Urinary bladder (tissue), 3 donors: ENCODE measurements at regions not wholly inside any gene's neighbourhood (a gene's known extent, or its start where the extent isn't known, plus 50 kb on each side); places are given as distances from the start of the nearest gene placed in this dataset.

Experiments
- DNase-seq: peaks from one replicate; pipeline ENCODE4 v3.0.0-alpha.2; 2015; ENCODE audit errors: extremely low spot score
- H3K27ac ChIP-seq: one replicate; pipeline ENCODE4 v1.5.1; 2013; ENCODE audit warnings: low read depth, mild to moderate bottlenecking, moderate library complexity
- H3K36me3 ChIP-seq: one replicate; pipeline ENCODE4 v1.6.1; 2013; ENCODE audit warnings: mild to moderate bottlenecking, moderate library complexity; ENCODE audit not compliant: insufficient read depth
- H3K4me1 ChIP-seq: one replicate; pipeline ENCODE4 v1.6.1; 2013; ENCODE audit warnings: mild to moderate bottlenecking, moderate library complexity; ENCODE audit not compliant: insufficient read depth
- H3K4me3 ChIP-seq: one replicate; pipeline ENCODE4 v1.5.1; 2013; ENCODE audit warnings: low read depth, low read length
- WGBS: extraction: QIAGEN DNeasy Blood & Tissue Kit; methylation state at CpG from one replicate; pipeline ENCODE4 v1.1.7; 2013; 5-methylcytosine and 5-hydroxymethylcytosine counted together
- donor health status: healthy with polysubstance abuse.
- donor health status: healthy.

DNA sequence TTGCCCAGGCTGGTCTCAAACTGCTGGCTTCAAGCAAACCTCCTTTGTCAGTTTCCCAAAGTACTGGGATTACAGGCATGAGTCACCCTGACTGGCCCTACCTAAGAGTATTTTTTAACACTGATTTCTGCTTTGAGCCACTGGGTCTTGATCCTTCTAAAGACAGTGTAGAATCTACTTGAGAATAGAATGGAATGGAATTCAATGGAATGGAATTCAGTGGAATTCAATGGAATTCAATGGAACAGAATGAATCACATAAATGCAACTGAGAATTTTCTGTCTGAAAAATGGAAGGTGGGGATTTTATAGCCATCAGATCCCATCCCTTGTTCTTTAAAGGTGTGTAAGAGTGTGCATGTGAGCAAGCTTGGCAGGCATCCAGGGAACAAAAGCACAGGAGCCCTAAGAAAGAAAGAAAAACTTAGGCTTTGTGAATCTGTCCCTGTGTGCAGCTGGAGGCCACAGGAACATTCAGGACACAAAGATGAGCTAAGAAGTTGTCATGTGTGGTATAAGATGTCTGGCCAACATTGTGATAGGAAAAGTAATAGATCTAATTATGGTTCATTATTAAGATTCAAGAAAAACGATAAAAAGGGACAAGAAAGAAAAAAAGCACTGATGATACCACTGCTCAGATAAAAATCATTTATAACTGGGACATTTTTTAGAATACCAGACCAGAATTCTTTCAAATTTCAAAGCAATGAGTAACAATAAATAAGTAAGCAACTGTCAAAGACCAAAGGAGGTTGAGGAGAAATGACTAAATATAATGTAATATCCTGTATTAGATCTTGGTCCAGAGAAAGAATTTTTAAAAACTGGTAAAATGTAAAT is 681.0 kb upstream of the GJE1 start:
- H3K27ac ChIP-seq = no peak overlapping the region
- H3K36me3 ChIP-seq = no peaks in the 10 kb centered on the region
- H3K4me1 ChIP-seq = no peaks in the 10 kb centered on the region
- H3K4me3 ChIP-seq = no peak overlapping the region
- 73% methylated on average over 1 of the region's 1 CpG for WGBS
- DNase-seq = no peak

DNA sequence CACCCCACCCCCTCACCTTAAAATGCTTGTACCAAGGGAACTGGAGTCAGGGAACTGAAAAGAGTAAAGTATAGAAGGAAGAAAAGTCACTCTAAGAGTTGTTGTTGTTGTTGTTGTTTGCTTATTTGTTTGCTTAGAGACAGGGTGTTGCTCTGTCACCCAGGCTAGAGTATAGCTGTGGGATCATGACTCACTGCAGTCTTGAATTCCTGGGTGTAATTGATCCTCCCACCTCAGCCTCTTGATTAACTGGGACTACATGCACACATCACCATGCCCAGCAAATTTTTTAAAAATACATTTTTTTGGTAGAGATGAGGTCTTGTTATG is 681.6 kb upstream of the GJE1 start:
- Histone ChIP-seq H3K36me3 (no peaks in the 10 kb centered on the region), H3K27ac (no peak overlapping the region), H3K4me3 (no peak overlapping the region), H3K4me1 (no peaks in the 10 kb centered on the region)
- DNase-seq = no peak

DNA sequence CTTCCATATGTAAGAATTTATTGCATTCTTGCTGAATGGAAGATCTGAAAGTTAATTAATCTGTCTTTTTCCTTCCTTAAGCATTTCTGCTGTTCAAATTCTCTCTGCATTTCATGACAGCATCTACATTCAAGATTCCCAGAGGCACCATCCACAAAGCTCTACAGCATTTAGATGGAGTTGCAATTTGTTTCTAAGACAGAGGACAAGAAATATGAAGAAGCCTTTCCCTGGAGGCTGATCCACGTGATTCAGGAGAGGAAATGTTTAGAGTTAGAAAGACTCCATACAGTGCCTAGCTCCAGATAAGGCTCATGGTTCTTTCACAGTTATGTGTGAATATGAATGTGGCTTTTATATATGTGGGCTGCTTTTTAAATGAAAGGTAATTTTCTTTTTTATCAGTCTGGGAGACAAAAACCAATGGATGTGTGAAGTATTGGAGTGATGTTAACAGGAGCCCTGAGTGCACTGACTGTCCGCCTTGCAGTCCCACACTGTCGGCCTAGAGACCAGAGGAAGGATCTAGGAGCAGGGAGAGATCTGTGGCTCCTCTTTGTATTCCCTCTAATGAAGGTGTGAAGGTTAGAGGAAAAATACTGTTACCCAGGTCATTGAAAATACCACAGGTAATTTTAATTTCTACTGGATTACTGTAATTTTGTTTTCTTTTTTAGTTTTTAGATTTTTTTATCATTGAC is 686.6 kb upstream of the GJE1 start:
- H3K4me3 ChIP-seq = no peak overlapping the region
- WGBS = 76% methylated on average over 3 of the region's 3 CpGs
- no peaks in the 10 kb centered on the region for H3K4me1 ChIP-seq
- DNase-seq = no peak
- no peak overlapping the region for H3K27ac ChIP-seq
- H3K36me3 ChIP-seq = no peaks in the 10 kb centered on the region

DNA sequence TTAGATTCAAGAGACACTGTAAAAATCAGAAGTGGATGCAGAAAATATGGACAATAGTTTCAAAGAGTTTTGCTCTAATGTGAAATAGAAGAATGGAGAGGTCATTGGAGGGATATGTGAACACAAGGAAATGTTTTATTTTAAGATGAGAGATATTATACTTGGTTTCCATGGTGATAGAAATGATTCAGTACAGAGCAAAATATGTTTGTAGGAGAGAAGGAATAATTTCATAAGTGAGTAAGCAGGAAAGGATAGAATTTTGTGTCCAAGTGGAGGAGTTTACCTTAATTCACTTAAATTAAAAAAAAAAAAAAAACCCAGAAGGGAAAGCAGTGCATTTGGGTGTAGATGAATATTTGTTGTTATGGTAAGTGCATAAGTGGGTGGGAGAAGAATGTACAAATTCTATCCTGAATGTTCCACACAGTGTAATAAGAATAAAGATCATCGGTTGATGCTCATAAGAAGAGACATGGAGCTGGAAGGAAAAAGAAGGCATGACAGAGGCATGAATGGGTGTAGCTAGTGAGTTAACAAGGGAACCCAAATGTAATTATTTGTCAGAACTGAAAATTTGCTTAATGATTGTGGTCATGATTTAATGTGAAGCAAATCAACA is 688.9 kb upstream of the GJE1 start:
- DNase-seq = no peak
- WGBS = 98% methylated on average over 1 of the region's 1 CpG

DNA sequence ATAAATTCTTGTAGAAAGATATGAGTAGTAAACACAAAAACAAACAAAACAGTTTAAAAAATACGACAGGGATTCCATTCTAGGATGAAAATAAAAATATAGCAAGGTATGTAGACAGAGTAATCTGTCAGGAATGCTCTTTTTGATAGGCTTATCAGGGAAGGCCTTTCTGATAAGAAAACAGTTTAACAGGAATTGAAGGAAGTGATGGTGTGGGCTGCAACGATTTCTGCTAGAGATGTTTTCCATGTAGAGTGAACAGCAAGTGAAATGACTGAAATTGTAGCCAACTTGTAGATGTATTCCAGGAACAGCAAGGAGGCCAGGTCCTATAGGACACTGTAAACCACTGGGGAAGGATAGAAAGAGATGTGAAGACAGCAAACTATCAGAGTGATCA is 689.7 kb upstream of the GJE1 start:
- DNase-seq = no peak
- H3K27ac ChIP-seq = no peak overlapping the region
- H3K4me1 ChIP-seq = no peaks in the 10 kb centered on the region
- no peak overlapping the region for H3K4me3 ChIP-seq
- H3K36me3 ChIP-seq = no peaks in the 10 kb centered on the region
- 44% methylated on average over 2 of the region's 2 CpGs for WGBS

More for the DNA sequence above, 688.9 kb upstream of the GJE1 start:
- Histone ChIP-seq H3K4me3 (no peak overlapping the region), H3K36me3 (no peaks in the 10 kb centered on the region), H3K4me1 (no peaks in the 10 kb centered on the region), H3K27ac (no peak overlapping the region)

DNA sequence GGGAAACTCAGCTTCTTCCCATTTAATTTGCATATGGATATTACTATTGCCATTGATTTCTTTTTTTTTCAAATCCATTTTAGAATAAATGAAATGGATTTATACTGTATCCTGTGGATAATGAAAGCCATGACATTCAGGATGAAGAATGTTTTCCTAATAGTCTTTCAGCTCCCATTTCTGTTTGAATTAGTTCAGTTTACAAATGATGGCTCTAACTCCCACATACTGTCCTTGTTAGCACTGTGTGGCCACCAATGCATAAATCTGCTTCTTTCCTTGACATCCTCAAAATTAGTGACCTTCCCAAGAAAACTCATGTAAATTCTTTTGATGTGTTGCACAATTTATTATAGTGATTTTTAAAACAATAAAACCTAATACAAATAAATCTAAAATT is 693.2 kb upstream of the GJE1 start:
- no peaks in the 10 kb centered on the region for H3K36me3 ChIP-seq
- no peak overlapping the region for H3K27ac ChIP-seq
- H3K4me3 ChIP-seq = no peak overlapping the region
- no peak for DNase-seq
- no peaks in the 10 kb centered on the region for H3K4me1 ChIP-seq

DNA sequence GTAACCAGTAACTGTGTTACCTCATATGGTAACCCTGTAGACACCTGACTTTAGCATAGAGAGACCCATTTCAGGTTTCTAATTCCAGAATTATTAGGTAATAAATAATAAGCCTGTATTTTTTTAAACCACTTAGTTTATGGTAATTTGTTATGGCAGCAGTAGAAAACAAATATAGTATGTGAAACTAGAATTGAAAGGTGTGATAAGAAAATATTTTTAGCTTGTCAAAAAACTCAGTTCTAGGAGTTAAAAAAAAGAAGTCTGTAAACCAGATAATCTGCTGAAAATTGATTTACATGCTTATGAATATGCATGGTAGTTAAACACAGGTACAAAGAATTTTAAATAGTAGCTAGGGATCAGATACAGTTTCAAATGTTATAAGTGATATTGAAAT is 695.0 kb upstream of the GJE1 start:
- no peak for DNase-seq
- H3K27ac ChIP-seq = no peak overlapping the region
- H3K4me3 ChIP-seq = no peak overlapping the region
- H3K36me3 ChIP-seq = no peaks in the 10 kb centered on the region
- no peaks in the 10 kb centered on the region for H3K4me1 ChIP-seq

DNA sequence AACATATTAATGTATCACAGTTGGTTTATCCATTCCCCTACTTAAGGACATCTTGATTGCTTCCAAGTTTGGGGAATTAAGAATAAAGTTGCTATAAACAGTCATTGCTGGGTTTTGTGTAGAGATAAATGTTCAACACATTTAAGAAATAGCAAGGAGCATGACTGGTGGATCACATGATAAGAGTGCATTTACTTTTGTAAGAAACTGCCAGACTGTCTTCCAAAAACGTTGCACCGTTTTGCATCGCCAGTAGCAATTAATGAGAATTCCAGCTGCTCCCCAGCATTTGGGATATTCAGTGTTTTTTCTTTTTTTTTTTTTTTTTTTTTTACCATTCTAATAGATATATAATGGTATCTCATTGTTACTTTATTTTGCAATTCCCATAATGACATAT is 695.7 kb upstream of the GJE1 start:
- no peaks in the 10 kb centered on the region for H3K36me3 ChIP-seq
- DNase-seq = no peak
- H3K27ac ChIP-seq = no peak overlapping the region
- no peak overlapping the region for H3K4me3 ChIP-seq
- 86% methylated on average over 3 of the region's 3 CpGs for WGBS
- H3K4me1 ChIP-seq = no peaks in the 10 kb centered on the region

DNA sequence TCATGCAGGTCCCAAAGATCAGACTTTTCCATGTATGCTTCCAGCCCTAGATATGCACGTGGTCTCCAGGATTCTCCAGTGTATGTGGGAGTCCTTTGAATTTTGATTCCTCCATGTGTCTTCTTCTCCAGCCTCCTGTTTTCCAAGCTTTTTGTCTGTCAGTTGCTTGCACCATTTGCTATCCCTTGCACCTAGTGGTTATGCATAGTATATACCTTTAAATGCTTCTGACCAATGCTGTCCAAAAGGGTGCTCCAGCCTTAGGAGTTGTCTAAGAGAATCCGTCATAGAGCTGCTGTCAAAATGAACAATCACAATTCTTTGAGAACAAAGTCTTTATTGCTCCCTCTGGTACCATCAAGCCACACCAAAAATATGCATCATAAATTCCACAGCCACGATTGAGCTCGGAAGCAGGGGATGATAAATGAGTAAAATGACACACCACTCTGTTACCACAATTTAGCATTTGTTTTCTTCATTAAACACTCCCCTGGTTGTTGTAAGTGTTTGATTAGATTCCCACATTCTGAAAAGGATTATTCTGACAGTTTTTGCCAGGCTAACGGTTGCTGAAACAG is 706.2 kb upstream of the GJE1 start:
- DNase-seq = no peak
- H3K36me3 ChIP-seq = no peaks in the 10 kb centered on the region
- WGBS = 77% methylated on average over 5 of the region's 5 CpGs

DNA sequence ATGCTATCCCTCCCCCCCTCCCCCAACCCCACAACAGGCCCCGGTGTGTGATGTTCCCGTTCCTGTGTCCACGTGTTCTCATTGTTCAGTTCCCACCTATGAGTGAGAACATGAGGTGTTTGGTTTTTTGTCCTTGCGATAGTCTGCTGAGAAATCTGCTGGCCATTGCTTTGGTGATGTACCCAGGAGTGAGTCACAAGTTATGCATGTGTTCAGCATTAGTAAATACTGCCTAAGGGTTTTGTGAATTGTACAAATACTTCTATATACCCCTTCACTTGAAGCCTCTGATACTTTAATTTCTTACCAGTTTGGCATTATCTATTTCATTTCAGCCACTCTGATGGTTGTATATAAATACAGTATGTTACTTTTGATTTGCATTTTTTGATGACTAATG is 711.3 kb upstream of the GJE1 start:
- no peak for DNase-seq
- 87% methylated on average over 4 of the region's 4 CpGs for WGBS
- no peak overlapping the region for H3K4me3 ChIP-seq
- H3K27ac ChIP-seq = no peak overlapping the region
- H3K36me3 ChIP-seq = no peaks in the 10 kb centered on the region
- no peaks in the 10 kb centered on the region for H3K4me1 ChIP-seq

More for the DNA sequence above, 706.2 kb upstream of the GJE1 start:
- Histone ChIP-seq H3K27ac (no peak overlapping the region), H3K4me1 (no peaks in the 10 kb centered on the region), H3K4me3 (no peak overlapping the region)

DNA sequence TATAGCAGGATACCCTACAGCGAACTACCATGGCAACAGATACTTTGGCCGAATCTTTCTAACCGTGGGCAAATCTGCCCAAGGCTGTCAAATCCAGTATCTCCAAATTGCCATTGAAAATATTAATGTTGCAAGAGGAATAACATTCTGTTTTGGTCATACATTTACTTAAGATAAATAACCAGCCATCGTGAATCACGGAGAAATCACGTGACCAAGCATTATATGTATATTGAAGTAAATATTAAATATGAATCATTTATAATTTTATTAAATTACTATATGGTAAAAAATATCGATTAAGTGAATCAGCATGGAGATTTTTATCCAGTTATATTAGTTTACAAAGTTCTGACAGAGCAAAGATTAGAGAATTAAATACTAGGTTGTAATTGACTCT is 714.6 kb upstream of the GJE1 start:
- no peak overlapping the region for H3K4me3 ChIP-seq
- H3K27ac ChIP-seq = no peak overlapping the region
- no peaks in the 10 kb centered on the region for H3K4me1 ChIP-seq
- DNase-seq = no peak
- no peaks in the 10 kb centered on the region for H3K36me3 ChIP-seq
- 96% methylated on average over 7 of the region's 7 CpGs for WGBS

DNA sequence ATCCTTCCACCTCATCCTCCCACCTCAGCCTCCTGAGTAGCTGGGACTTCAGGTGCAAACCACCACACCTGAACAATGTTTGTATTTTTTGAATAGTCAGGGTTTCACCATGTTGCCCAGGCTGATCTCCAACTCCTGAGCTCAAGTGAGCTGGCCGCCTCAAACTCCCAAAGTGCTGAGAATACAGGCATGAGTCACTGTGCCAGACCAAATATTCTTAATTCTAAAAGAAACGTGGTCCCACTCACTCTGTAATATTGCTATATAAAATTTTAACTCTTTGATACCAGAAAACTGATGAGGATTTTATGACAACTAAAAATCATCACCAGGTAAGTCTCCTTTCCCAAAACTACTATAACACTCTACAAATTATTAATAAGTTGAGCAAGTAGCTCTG is 716.8 kb upstream of the GJE1 start:
- DNase-seq = no peak
- WGBS = 55% methylated on average over 2 of the region's 2 CpGs
- H3K36me3 ChIP-seq = no peaks in the 10 kb centered on the region
- H3K4me1 ChIP-seq = no peaks in the 10 kb centered on the region
- no peak overlapping the region for H3K27ac ChIP-seq
- no peak overlapping the region for H3K4me3 ChIP-seq

DNA sequence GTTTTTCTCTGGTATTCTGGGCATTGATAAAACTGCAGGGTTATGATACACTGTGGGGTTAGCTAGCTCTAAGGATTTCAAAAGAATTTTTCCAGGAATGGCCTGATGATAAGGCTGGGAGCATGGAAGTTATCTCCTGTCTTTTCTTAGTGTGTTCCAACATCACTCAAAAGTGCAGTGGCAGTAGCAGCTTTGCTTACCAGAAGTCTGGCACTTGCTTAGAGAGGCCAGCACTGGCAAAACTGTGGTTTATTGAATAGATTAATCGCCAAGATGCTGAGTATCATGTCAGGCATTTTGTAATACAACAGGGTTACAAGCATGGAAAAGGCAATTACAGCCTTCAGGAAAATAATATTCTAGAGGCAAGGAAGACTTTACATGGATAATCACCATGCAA is 719.5 kb upstream of the GJE1 start:
- DNase-seq = no peak
- no peaks in the 10 kb centered on the region for H3K4me1 ChIP-seq
- no peak overlapping the region for H3K27ac ChIP-seq
- no peaks in the 10 kb centered on the region for H3K36me3 ChIP-seq
- no peak overlapping the region for H3K4me3 ChIP-seq
- 61% methylated on average over 1 of the region's 1 CpG for WGBS

DNA sequence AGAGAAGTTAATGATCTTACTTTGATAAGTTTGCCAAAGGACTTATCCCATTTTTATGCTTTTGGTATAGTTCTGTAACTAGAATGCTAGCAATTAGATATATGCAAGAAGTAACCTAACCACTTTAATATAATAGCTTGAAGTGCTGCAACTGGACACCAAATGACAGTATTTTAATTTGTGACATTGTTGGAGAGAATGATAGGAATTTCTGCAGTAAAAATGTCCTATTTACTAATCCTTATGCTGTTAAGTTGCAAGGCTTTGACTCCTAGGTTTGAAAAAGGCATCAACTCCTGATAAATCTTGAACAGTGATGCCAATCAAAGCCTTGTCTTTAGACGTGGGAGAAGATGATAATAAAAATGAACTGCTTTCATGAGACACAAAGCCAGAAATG is 726.0 kb upstream of the GJE1 start:
- WGBS = 52% methylated on average over 1 of the region's 1 CpG
- no peak overlapping the region for H3K4me3 ChIP-seq
- no peaks in the 10 kb centered on the region for H3K4me1 ChIP-seq
- H3K27ac ChIP-seq = no peak overlapping the region
- no peak for DNase-seq
- H3K36me3 ChIP-seq = no peaks in the 10 kb centered on the region
